ENCODE measurements at regions not wholly inside any gene's neighbourhood (a gene's known extent, or its start where the extent isn't known, plus 50 kb on each side); places are given as distances from the start of the nearest gene placed in this dataset.
"Not testable (repeated sequence)": the region's sequence is repeated elsewhere in the genome, so short reads cannot be mapped to it uniquely, and the experiment has no call there.

DNA sequence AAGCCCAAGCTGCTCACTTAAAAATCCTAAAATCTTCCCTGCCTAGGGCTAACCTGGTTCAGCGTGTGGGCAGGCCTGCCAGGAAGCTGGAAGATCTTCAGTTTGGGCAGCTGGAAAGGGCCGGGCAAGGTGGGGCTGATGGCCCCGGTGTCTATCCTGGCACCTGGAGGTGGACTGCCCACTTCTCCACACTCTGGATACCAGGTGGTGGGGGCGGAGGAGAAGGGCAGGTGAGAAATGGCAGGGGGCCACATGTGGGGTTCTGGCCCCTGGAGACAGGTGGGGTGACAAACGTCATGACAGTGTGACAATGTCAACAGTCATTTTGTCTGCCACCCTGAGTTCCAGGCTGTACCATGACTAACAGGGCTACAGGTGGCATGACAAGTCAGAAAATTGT lies 78.5 kb upstream of the C16orf82 start:
- Histone ChIP-seq H3K4me3 (ENCODE audit: low read length) (no peak overlapping the region), H3K79me2 (ENCODE audit: low read length) (no peaks in the 10 kb centered on the region), H3K4me2 (ENCODE audit: low read depth, low read length, poor library complexity, severe bottlenecking) (no peak overlapping the region), H3K27ac (ENCODE audit: low read length) (no peak overlapping the region), H3K9me3 (ENCODE audit: low read length) (no peaks in the 10 kb centered on the region), H4K20me1 (ENCODE audit: insufficient read depth, low read depth, low read length) (no peaks in the 10 kb centered on the region), H3K4me1 (ENCODE audit: low read length) (no peaks in the 10 kb centered on the region), H3K9me2 (replicated peaks; ENCODE audit: insufficient read depth, low read length) (no peaks in the 10 kb centered on the region; the same call in 1 of the 2 replicates), H3K9ac (ENCODE audit: low read length) (no peak overlapping the region), H2AFZ (ENCODE audit: low read length) (no peak overlapping the region), H3K27me3 (ENCODE audit: low read length) (no peaks in the 10 kb centered on the region), H3K36me3 (ENCODE audit: insufficient read depth, low read length) (no peaks in the 10 kb centered on the region)
- no peak for DNase-seq

DNA sequence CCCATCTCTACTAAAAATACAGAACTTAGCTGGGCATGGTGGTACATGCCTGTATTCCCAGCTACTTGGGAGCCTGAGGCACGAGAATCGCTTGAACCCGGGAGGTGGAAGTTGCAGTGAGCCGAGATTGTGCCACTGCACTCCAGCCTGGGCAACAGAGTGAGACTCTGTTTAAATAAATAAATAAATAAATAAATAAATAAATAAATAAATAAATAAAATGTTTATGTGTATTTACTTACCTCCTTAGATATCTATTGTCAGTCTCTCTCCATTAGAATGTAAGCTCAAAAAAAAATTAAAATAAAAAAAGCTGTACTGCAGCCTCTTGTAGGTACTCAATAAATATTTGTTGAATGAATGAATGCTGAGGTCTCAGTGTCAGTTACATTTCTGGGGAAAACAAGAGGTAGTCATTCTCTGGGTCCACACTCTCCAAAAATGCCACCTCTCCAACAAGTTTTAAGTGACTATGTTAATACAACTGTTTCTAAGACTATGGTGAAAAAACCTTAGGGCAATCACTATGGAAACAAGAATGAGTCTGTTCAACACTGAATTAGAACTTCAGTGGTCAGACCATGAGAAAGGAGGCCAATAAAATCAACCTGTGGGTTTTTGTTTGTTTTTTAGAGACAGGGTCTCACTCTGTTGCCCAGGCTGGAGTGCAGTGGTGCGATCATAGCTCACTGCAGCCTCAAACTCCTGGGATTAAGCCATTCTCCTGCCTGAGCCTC lies 76.2 kb upstream of the C16orf82 start:
- H3K9me3 ChIP-seq (ENCODE audit: low read length); H4K20me1 ChIP-seq (ENCODE audit: insufficient read depth, low read depth, low read length); H3K79me2 ChIP-seq (ENCODE audit: low read length); DNase-seq; H3K4me1 ChIP-seq (ENCODE audit: low read length); H3K4me3 ChIP-seq (ENCODE audit: low read length); H3K4me2 ChIP-seq (ENCODE audit: low read depth, low read length, poor library complexity, severe bottlenecking); H3K27ac ChIP-seq (ENCODE audit: low read length); H3K9ac ChIP-seq (ENCODE audit: low read length); H3K9me2 ChIP-seq (replicated peaks; ENCODE audit: insufficient read depth, low read length); H3K36me3 ChIP-seq (ENCODE audit: insufficient read depth, low read length); H3K27me3 ChIP-seq (ENCODE audit: low read length); H2AFZ ChIP-seq (ENCODE audit: low read length): not testable (repeated sequence)

GRCh38 chr16:26992666-26993349 lies 73.9 kb upstream of the C16orf82 start:
- Histone ChIP-seq H3K9ac (ENCODE audit: low read length) (no peak overlapping the region), H3K79me2 (ENCODE audit: low read length) (no peaks in the 10 kb centered on the region), H3K36me3 (ENCODE audit: insufficient read depth, low read length) (no peaks in the 10 kb centered on the region), H2AFZ (ENCODE audit: low read length) (no peak overlapping the region), H3K27me3 (ENCODE audit: low read length) (no peaks in the 10 kb centered on the region), H3K9me3 (ENCODE audit: low read length) (no peaks in the 10 kb centered on the region), H3K27ac (ENCODE audit: low read length) (no peak overlapping the region), H3K9me2 (replicated peaks; ENCODE audit: insufficient read depth, low read length) (no peaks in the 10 kb centered on the region), H3K4me3 (ENCODE audit: low read length) (no peak overlapping the region), H3K4me1 (ENCODE audit: low read length) (no peaks in the 10 kb centered on the region), H4K20me1 (ENCODE audit: insufficient read depth, low read depth, low read length) (no peaks in the 10 kb centered on the region), H3K4me2 (ENCODE audit: low read depth, low read length, poor library complexity, severe bottlenecking) (no peak overlapping the region)
- no peak for DNase-seq

DNA sequence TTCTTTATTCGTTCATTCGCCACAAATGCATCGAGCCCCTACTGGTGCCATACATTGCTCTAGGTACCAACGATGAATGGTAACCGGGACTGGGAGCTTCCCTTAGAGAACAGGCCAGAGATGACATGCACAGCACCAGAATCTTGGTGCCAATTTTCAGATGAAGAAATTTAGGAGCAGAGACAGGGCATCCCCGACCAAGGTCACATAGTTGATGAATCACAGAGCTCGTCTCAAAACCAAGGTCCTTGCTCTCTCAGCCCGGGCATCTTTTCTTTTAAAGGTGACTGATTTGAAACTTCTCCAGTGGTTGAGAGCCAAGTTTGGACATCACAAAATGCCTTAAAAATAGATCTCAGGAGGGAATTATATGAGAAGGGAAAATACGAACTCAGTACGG lies 73.2 kb upstream of the C16orf82 start:
- H4K20me1 ChIP-seq (ENCODE audit: insufficient read depth, low read depth, low read length) = no peaks in the 10 kb centered on the region
- no peaks in the 10 kb centered on the region for H3K27me3 ChIP-seq (ENCODE audit: low read length)

DNA sequence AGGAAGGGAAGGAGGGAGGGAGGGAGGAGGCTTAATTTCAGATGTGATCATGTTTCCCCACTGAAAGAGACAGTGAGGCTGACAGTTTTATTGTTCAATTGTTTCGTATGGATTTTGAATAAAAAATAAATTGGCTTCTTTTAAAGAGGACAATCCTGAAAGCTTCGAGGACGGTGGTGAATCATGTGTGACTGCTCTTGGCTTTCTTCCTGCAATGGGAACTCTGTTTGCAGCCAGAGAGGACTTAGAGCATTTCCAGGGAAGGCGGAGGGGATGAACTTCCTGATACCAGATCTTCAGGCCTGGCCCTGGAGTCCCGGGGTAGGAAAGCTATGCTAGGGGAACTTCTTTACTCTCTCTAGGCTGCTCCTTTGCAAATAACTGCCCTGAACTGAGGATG lies 72.8 kb upstream of the C16orf82 start:
- H3K9me2 ChIP-seq (replicated peaks; ENCODE audit: insufficient read depth, low read length) = no peaks in the 10 kb centered on the region
- H3K9ac ChIP-seq (ENCODE audit: low read length) = no peak overlapping the region
- no peaks in the 10 kb centered on the region for H3K4me1 ChIP-seq (ENCODE audit: low read length)
- H3K4me2 ChIP-seq (ENCODE audit: low read depth, low read length, poor library complexity, severe bottlenecking) = no peak overlapping the region
- H3K27me3 ChIP-seq (ENCODE audit: low read length) = no peaks in the 10 kb centered on the region
- H3K4me3 ChIP-seq (ENCODE audit: low read length) = no peak overlapping the region
- H2AFZ ChIP-seq (ENCODE audit: low read length) = no peak overlapping the region
- H3K27ac ChIP-seq (ENCODE audit: low read length) = no peak overlapping the region
- H3K9me3 ChIP-seq (ENCODE audit: low read length) = no peaks in the 10 kb centered on the region
- no peaks in the 10 kb centered on the region for H4K20me1 ChIP-seq (ENCODE audit: insufficient read depth, low read depth, low read length)
- no peaks in the 10 kb centered on the region for H3K79me2 ChIP-seq (ENCODE audit: low read length)
- H3K36me3 ChIP-seq (ENCODE audit: insufficient read depth, low read length) = no peaks in the 10 kb centered on the region
- no peak for DNase-seq

More for the DNA sequence above, 73.2 kb upstream of the C16orf82 start:
- Histone ChIP-seq H3K4me1 (ENCODE audit: low read length) (no peaks in the 10 kb centered on the region), H2AFZ (ENCODE audit: low read length) (no peak overlapping the region), H3K4me3 (ENCODE audit: low read length) (no peak overlapping the region), H3K27ac (ENCODE audit: low read length) (no peak overlapping the region), H3K9me2 (replicated peaks; ENCODE audit: insufficient read depth, low read length) (no peaks in the 10 kb centered on the region), H3K9me3 (ENCODE audit: low read length) (no peaks in the 10 kb centered on the region), H3K9ac (ENCODE audit: low read length) (no peak overlapping the region), H3K79me2 (ENCODE audit: low read length) (no peaks in the 10 kb centered on the region), H3K4me2 (ENCODE audit: low read depth, low read length, poor library complexity, severe bottlenecking) (no peak overlapping the region), H3K36me3 (ENCODE audit: insufficient read depth, low read length) (no peaks in the 10 kb centered on the region)
- no peak for DNase-seq

DNA sequence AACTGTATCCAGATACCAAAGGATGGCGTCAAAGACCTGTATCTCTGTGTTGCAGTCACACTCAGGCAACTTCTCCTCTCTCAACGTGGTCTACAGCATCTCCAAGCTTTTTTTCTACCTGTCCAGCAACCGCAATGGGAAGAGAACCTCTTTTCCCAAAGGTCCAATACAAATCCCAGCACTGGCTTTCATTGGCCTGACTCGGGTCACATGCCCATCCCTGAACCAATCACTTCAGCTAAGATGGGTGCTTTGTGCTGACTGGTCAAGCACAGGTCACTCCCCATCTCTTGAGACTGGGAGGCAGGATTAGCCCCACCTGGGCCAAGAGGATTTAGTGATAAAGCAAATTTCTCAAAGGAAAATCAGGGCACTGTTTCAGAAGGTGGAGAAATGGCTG lies 71.2 kb upstream of the C16orf82 start:
- Histone ChIP-seq H3K4me2 (ENCODE audit: low read depth, low read length, poor library complexity, severe bottlenecking) (no peak overlapping the region), H4K20me1 (ENCODE audit: insufficient read depth, low read depth, low read length) (no peaks in the 10 kb centered on the region), H3K9me3 (ENCODE audit: low read length) (no peaks in the 10 kb centered on the region), H3K4me1 (ENCODE audit: low read length) (no peaks in the 10 kb centered on the region), H3K4me3 (ENCODE audit: low read length) (no peak overlapping the region), H3K36me3 (ENCODE audit: insufficient read depth, low read length) (no peaks in the 10 kb centered on the region), H3K79me2 (ENCODE audit: low read length) (no peaks in the 10 kb centered on the region), H3K9me2 (replicated peaks; ENCODE audit: insufficient read depth, low read length) (no peaks in the 10 kb centered on the region), H3K27ac (ENCODE audit: low read length) (no peak overlapping the region), H2AFZ (ENCODE audit: low read length) (no peak overlapping the region), H3K27me3 (ENCODE audit: low read length) (no peaks in the 10 kb centered on the region), H3K9ac (ENCODE audit: low read length) (no peak overlapping the region)
- no peak for DNase-seq

- Histone ChIP-seq H3K4me3 (ENCODE audit: low read length) (no peak overlapping the region), H3K9me3 (ENCODE audit: low read length) (no peaks in the 10 kb centered on the region), H3K27ac (ENCODE audit: low read length) (no peak overlapping the region), H3K79me2 (ENCODE audit: low read length) (no peaks in the 10 kb centered on the region), H2AFZ (ENCODE audit: low read length) (no peak overlapping the region), H3K9ac (ENCODE audit: low read length) (no peak overlapping the region), H3K9me2 (replicated peaks; ENCODE audit: insufficient read depth, low read length) (no peaks in the 10 kb centered on the region), H3K4me1 (ENCODE audit: low read length) (no peaks in the 10 kb centered on the region), H3K36me3 (ENCODE audit: insufficient read depth, low read length) (no peaks in the 10 kb centered on the region), H3K4me2 (ENCODE audit: low read depth, low read length, poor library complexity, severe bottlenecking) (no peak overlapping the region), H3K27me3 (ENCODE audit: low read length) (no peaks in the 10 kb centered on the region), H4K20me1 (ENCODE audit: insufficient read depth, low read depth, low read length) (no peaks in the 10 kb centered on the region)
- no peak for DNase-seq
These were observed 61.3 kb upstream of the C16orf82 start for GRCh38 chr16:27005386-27005785.

Data from Karpas-422 (cell line).